ENCODE measurements at regions not wholly inside any gene's neighbourhood (a gene's known extent, or its start where the extent isn't known, plus 50 kb on each side); places are given as distances from the start of the nearest gene placed in this dataset.

DNA sequence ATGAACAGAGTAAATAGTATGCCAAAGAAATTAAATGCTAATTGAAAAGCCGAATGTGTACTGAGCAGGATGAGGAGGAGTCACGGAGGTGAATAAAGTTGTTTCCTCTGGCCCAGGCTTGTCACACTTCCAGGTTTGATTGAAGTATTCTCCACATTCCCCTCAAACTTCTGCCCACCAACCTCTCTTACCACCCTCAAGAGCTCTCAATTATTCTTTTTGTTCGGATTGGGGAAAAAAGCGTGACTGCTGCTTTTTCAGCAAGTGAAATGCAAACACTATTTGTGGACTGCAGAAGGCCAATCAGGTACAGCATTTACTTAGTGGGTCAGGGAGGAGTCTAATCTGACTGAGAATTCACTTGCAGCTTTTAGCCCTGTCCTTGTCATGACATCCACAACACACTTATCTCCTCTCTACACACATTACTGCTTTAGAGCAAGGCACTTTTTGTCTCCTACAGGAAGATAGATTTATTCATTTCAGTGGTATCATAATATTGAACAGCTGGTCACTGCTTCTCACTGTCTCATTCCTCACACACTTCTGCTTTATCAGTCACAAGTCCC is 375.6 kb upstream of the PRMT6 start:
- no peaks in the 10 kb centered on the region for H3K27me3 ChIP-seq (ENCODE audit: control insufficient read depth in 1 of 2, insufficient read depth in 1 of 2, low read length in 2 of 2)
- H3K27ac ChIP-seq (ENCODE audit: low read length, poor library complexity, severe bottlenecking) = no peak overlapping the region
- no peak overlapping the region for H2BK15ac ChIP-seq (ENCODE audit: low read depth, poor library complexity, severe bottlenecking)
- H3K79me1 ChIP-seq (replicated peaks; ENCODE audit: low read length, poor library complexity, severe bottlenecking) = no peaks in the 10 kb centered on the region
- no peak overlapping the region for H3K4ac ChIP-seq (ENCODE audit: low read depth in 1 of 2, low read length in 2 of 2)
- H3K4me1 ChIP-seq (ENCODE audit: control insufficient read depth, insufficient read depth, low read depth, low read length) = no peaks in the 10 kb centered on the region
- H2BK5ac ChIP-seq (ENCODE audit: low read depth, low read length, poor library complexity, severe bottlenecking) = no peak overlapping the region
- H3K9ac ChIP-seq (ENCODE audit: low read length) = no peak overlapping the region
- H4K91ac ChIP-seq (ENCODE audit: low read length) = no peak overlapping the region
- H3K9me3 ChIP-seq (ENCODE audit: control insufficient read depth, low read length) = no peaks in the 10 kb centered on the region
- no peak overlapping the region for H2BK120ac ChIP-seq (ENCODE audit: low read depth, low read length)
- H2AFZ ChIP-seq (ENCODE audit: low read depth, low read length) = no peak overlapping the region
- DNase-seq = no peak
- H3K4me2 ChIP-seq (ENCODE audit: low read length, poor library complexity, severe bottlenecking) = no peak overlapping the region
- 56% methylated on average over 3 of the region's 4 CpGs for WGBS
- no peak overlapping the region for H4K8ac ChIP-seq (ENCODE audit: low read length)
- no peaks in the 10 kb centered on the region for H3K36me3 ChIP-seq (ENCODE audit: control insufficient read depth in 1 of 2, insufficient read depth in 2 of 2, low read depth in 1 of 2, low read length in 2 of 2)
- peak overlapping the region in 1 of 2 experiments; percentile 6 for H3K4me3 ChIP-seq (ENCODE audit: insufficient read depth in 1 of 2, low read depth in 1 of 2, low read length in 2 of 2)
- no peak overlapping the region for H3K23ac ChIP-seq (ENCODE audit: low read length in 2 of 2)
- no peak overlapping the region for H3K18ac ChIP-seq (ENCODE audit: low read depth in 1 of 2, low read length in 2 of 2)
- H2AK5ac ChIP-seq (ENCODE audit: low read length, severe bottlenecking) = no peak overlapping the region
- H3K14ac ChIP-seq (ENCODE audit: low read length in 2 of 2) = no peak overlapping the region
- no peak overlapping the region for H2BK12ac ChIP-seq (ENCODE audit: low read length in 2 of 2)

GRCh38 chr1:106681939-106682522 is 374.4 kb upstream of the PRMT6 start:
- Histone ChIP-seq H2AK5ac (ENCODE audit: low read length, severe bottlenecking) (no peak overlapping the region), H3K36me3 (ENCODE audit: control insufficient read depth in 1 of 2, insufficient read depth in 2 of 2, low read depth in 1 of 2, low read length in 2 of 2) (no peaks in the 10 kb centered on the region), H3K14ac (ENCODE audit: low read length in 2 of 2) (no peak overlapping the region), H2BK120ac (ENCODE audit: low read depth, low read length) (no peak overlapping the region), H3K4me1 (ENCODE audit: control insufficient read depth, insufficient read depth, low read depth, low read length) (no peaks in the 10 kb centered on the region), H2BK12ac (ENCODE audit: low read length in 2 of 2) (no peak overlapping the region), H3K9ac (ENCODE audit: low read length) (no peak overlapping the region), H2BK5ac (ENCODE audit: low read depth, low read length, poor library complexity, severe bottlenecking) (no peak overlapping the region), H3K27me3 (ENCODE audit: control insufficient read depth in 1 of 2, insufficient read depth in 1 of 2, low read length in 2 of 2) (no peaks in the 10 kb centered on the region), H2AFZ (ENCODE audit: low read depth, low read length) (no peak overlapping the region), H3K27ac (ENCODE audit: low read length, poor library complexity, severe bottlenecking) (no peak overlapping the region), H3K4me2 (ENCODE audit: low read length, poor library complexity, severe bottlenecking) (no peak overlapping the region), H3K4ac (ENCODE audit: low read depth in 1 of 2, low read length in 2 of 2) (no peak overlapping the region), H3K79me1 (replicated peaks; ENCODE audit: low read length, poor library complexity, severe bottlenecking) (no peaks in the 10 kb centered on the region), H4K91ac (ENCODE audit: low read length) (no peak overlapping the region), H3K18ac (ENCODE audit: low read depth in 1 of 2, low read length in 2 of 2) (no peak overlapping the region), H3K23ac (ENCODE audit: low read length in 2 of 2) (no peak overlapping the region), H4K8ac (ENCODE audit: low read length) (no peak overlapping the region), H3K9me3 (ENCODE audit: control insufficient read depth, low read length) (no peaks in the 10 kb centered on the region), H3K4me3 (ENCODE audit: insufficient read depth in 1 of 2, low read depth in 1 of 2, low read length in 2 of 2) (no peak overlapping the region), H2BK15ac (ENCODE audit: low read depth, poor library complexity, severe bottlenecking) (no peak overlapping the region)
- 67% methylated on average over 2 of the region's 3 CpGs for WGBS
- DNase-seq = no peak

GRCh38 chr1:106688446-106688845 is 368.0 kb upstream of the PRMT6 start:
- no peak overlapping the region for H3K23ac ChIP-seq (ENCODE audit: low read length in 2 of 2)
- H3K4ac ChIP-seq (ENCODE audit: low read depth in 1 of 2, low read length in 2 of 2) = no peak overlapping the region
- no peaks in the 10 kb centered on the region for H3K36me3 ChIP-seq (ENCODE audit: control insufficient read depth in 1 of 2, insufficient read depth in 2 of 2, low read depth in 1 of 2, low read length in 2 of 2)
- no peak overlapping the region for H3K18ac ChIP-seq (ENCODE audit: low read depth in 1 of 2, low read length in 2 of 2)
- DNase-seq = no peak
- H3K27ac ChIP-seq (ENCODE audit: low read length, poor library complexity, severe bottlenecking) = no peak overlapping the region
- H3K79me1 ChIP-seq (replicated peaks; ENCODE audit: low read length, poor library complexity, severe bottlenecking) = no peaks in the 10 kb centered on the region
- no peak overlapping the region for H4K91ac ChIP-seq (ENCODE audit: low read length)
- H2BK5ac ChIP-seq (ENCODE audit: low read depth, low read length, poor library complexity, severe bottlenecking) = no peak overlapping the region
- no peak overlapping the region for H2BK15ac ChIP-seq (ENCODE audit: low read depth, poor library complexity, severe bottlenecking)
- H3K4me3 ChIP-seq (ENCODE audit: insufficient read depth in 1 of 2, low read depth in 1 of 2, low read length in 2 of 2) = no peak overlapping the region
- H3K9ac ChIP-seq (ENCODE audit: low read length) = no peak overlapping the region
- H3K4me2 ChIP-seq (ENCODE audit: low read length, poor library complexity, severe bottlenecking) = no peak overlapping the region
- H2AFZ ChIP-seq (ENCODE audit: low read depth, low read length) = no peak overlapping the region
- no peaks in the 10 kb centered on the region for H3K27me3 ChIP-seq (ENCODE audit: control insufficient read depth in 1 of 2, insufficient read depth in 1 of 2, low read length in 2 of 2)
- H2AK5ac ChIP-seq (ENCODE audit: low read length, severe bottlenecking) = no peak overlapping the region
- no peaks in the 10 kb centered on the region for H3K4me1 ChIP-seq (ENCODE audit: control insufficient read depth, insufficient read depth, low read depth, low read length)
- no peak overlapping the region for H3K14ac ChIP-seq (ENCODE audit: low read length in 2 of 2)
- H2BK120ac ChIP-seq (ENCODE audit: low read depth, low read length) = no peak overlapping the region
- H3K9me3 ChIP-seq (ENCODE audit: control insufficient read depth, low read length) = no peaks in the 10 kb centered on the region
- no peak overlapping the region for H2BK12ac ChIP-seq (ENCODE audit: low read length in 2 of 2)
- WGBS = 66% methylated on average over 2 of the region's 3 CpGs
- no peak overlapping the region for H4K8ac ChIP-seq (ENCODE audit: low read length)

DNA sequence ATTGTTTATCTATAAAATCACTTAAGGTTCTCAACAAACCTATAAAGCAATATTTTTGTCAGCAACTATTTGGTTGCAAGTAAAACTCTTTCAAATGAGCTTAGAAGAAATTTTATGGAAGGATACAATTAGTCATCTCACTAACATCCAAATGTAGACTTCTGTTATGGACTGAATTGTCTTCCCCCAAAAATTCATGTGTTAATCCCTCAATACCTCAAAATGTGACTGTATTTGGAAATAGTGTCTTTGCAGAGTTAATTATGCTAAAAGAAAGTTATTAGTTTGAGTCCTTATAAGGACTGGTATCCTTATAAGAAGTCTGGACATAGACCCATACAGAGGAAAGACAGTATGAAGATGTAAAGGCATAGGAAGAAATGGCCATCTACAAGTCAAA is 357.8 kb upstream of the PRMT6 start:
- Histone ChIP-seq H3K14ac (ENCODE audit: low read length in 2 of 2) (no peak overlapping the region), H3K18ac (ENCODE audit: low read depth in 1 of 2, low read length in 2 of 2) (no peak overlapping the region), H3K4me2 (ENCODE audit: low read length, poor library complexity, severe bottlenecking) (no peak overlapping the region), H3K9me3 (ENCODE audit: control insufficient read depth, low read length) (no peaks in the 10 kb centered on the region), H2AK5ac (ENCODE audit: low read length, severe bottlenecking) (no peak overlapping the region), H3K4ac (ENCODE audit: low read depth in 1 of 2, low read length in 2 of 2) (no peak overlapping the region), H2BK120ac (ENCODE audit: low read depth, low read length) (no peak overlapping the region), H2BK5ac (ENCODE audit: low read depth, low read length, poor library complexity, severe bottlenecking) (no peak overlapping the region), H3K9ac (ENCODE audit: low read length) (no peak overlapping the region), H2BK15ac (ENCODE audit: low read depth, poor library complexity, severe bottlenecking) (no peak overlapping the region), H3K79me1 (replicated peaks; ENCODE audit: low read length, poor library complexity, severe bottlenecking) (no peaks in the 10 kb centered on the region), H4K91ac (ENCODE audit: low read length) (no peak overlapping the region), H3K27ac (ENCODE audit: low read length, poor library complexity, severe bottlenecking) (no peak overlapping the region), H2BK12ac (ENCODE audit: low read length in 2 of 2) (no peak overlapping the region), H3K4me1 (ENCODE audit: control insufficient read depth, insufficient read depth, low read depth, low read length) (no peaks in the 10 kb centered on the region), H2AFZ (ENCODE audit: low read depth, low read length) (no peak overlapping the region), H3K36me3 (ENCODE audit: control insufficient read depth in 1 of 2, insufficient read depth in 2 of 2, low read depth in 1 of 2, low read length in 2 of 2) (no peaks in the 10 kb centered on the region), H3K4me3 (ENCODE audit: insufficient read depth in 1 of 2, low read depth in 1 of 2, low read length in 2 of 2) (no peak overlapping the region), H3K23ac (ENCODE audit: low read length in 2 of 2) (no peak overlapping the region), H3K27me3 (ENCODE audit: control insufficient read depth in 1 of 2, insufficient read depth in 1 of 2, low read length in 2 of 2) (no peaks in the 10 kb centered on the region), H4K8ac (ENCODE audit: low read length) (no peak overlapping the region)
- no peak for DNase-seq
